ENCODE measurements at regions not wholly inside any gene's neighbourhood (a gene's known extent, or its start where the extent isn't known, plus 50 kb on each side); places are given as distances from the start of the nearest gene placed in this dataset.

- CTCF ChIA-PET (ENCODE audit: low intra/inter-chr PET ratio), result no interaction called here
Observed at GRCh38 chr12:108424816-108425215, 85.7 kb upstream of the CMKLR1 start.

More at GRCh38 chr12:108424816-108425215, 85.7 kb upstream of the CMKLR1 start:
- intact Hi-C loops (cut with micrococcal nuclease) (no loop called here), in situ Hi-C loops (cut with MboI) (no loop called here)
- WGBS (ENCODE audit: insufficient coverage, low coverage, missing lambda C conversion rate), result 2% methylated on average over 3 of the region's 3 CpGs
- no peaks in the 10 kb centered on the region for H3K36me3 ChIP-seq (ENCODE audit: control insufficient read depth, insufficient read depth, low read length)
- no peak overlapping the region for H3K27ac ChIP-seq (ENCODE audit: extremely low read depth, low read depth, low read length)
- H3K4me3 ChIP-seq, result no peak overlapping the region
- ATAC-seq (no peak), FAIRE-seq (no peak), DNase-seq (ENCODE audit: extremely low read depth in 1 of 4, low spot score in 3 of 4) (no peak)
- peaks cover 3 to 4% of the 10 kb centered on the region in 2 experiments; a peak in 3 of 5 replicates for H3K4me1 ChIP-seq (replicated peaks in 1 of 2; ENCODE audit: control insufficient read depth in 2 of 2, insufficient read depth in 2 of 2, low read length in 2 of 2)
- peaks cover 15 to 39% of the 10 kb centered on the region in 2 experiments; a peak in 3 of 5 replicates for H3K27me3 ChIP-seq (ENCODE audit: control insufficient read depth in 2 of 2, insufficient read depth in 2 of 2, low read length in 2 of 2)
- no peaks in the 10 kb centered on the region; the same call in none of the 2 replicates for H4K20me1 ChIP-seq (replicated peaks; ENCODE audit: control insufficient read depth, insufficient read depth, low read length)
- H3K9ac ChIP-seq (ENCODE audit: insufficient read depth in 1 of 2, low read depth in 2 of 2, low read length in 2 of 2), result no peak overlapping the region
- H3K9me3 ChIP-seq (replicated peaks; ENCODE audit: control insufficient read depth, insufficient read depth, low read depth, low read length), result no peaks in the 10 kb centered on the region
- no peaks in the 10 kb centered on the region for H3K9me1 ChIP-seq (ENCODE audit: control insufficient read depth, insufficient read depth, low read length)
- TF ChIP-seq RBM34 (IDR thresholded peaks at IDR 0.05; ENCODE audit: borderline replicate concordance, insufficient read depth, low read length) (no peak), FOXK1 (CRISPR knock-in tag; IDR thresholded peaks at IDR 0.05; ENCODE audit: borderline replicate concordance) (no peak), ADNP (tag; IDR thresholded peaks at IDR 0.05) (no peak), SFPQ (IDR thresholded peaks at IDR 0.05; ENCODE audit: low read depth, low read length) (no peak), PHTF2 (CRISPR knock-in tag; IDR thresholded peaks at IDR 0.05) (no peak), POLR2H (tag; IDR thresholded peaks at IDR 0.05; ENCODE audit: low read depth) (no peak)
- no TSS peak for BruUV-seq (replicated peaks)
- H3K79me2 ChIP-seq (ENCODE audit: control insufficient read depth, insufficient read depth, low read length), result no peaks in the 10 kb centered on the region
- no peak overlapping the region for H3K4me2 ChIP-seq (ENCODE audit: insufficient read depth, low read length)
- no peak overlapping the region for H2AFZ ChIP-seq (ENCODE audit: low read depth, low read length)
- POLR2A ChIA-PET, result interaction anchor here (0.6 kb wide), 1 partner anchor 32 kb away, joined by 3 read pairs; no protein-coding TSS in a partner anchor

Measured in K562 (cell line).